ENCODE measurements at regions not wholly inside any gene's neighbourhood (a gene's known extent, or its start where the extent isn't known, plus 50 kb on each side); places are given as distances from the start of the nearest gene placed in this dataset.

DNA sequence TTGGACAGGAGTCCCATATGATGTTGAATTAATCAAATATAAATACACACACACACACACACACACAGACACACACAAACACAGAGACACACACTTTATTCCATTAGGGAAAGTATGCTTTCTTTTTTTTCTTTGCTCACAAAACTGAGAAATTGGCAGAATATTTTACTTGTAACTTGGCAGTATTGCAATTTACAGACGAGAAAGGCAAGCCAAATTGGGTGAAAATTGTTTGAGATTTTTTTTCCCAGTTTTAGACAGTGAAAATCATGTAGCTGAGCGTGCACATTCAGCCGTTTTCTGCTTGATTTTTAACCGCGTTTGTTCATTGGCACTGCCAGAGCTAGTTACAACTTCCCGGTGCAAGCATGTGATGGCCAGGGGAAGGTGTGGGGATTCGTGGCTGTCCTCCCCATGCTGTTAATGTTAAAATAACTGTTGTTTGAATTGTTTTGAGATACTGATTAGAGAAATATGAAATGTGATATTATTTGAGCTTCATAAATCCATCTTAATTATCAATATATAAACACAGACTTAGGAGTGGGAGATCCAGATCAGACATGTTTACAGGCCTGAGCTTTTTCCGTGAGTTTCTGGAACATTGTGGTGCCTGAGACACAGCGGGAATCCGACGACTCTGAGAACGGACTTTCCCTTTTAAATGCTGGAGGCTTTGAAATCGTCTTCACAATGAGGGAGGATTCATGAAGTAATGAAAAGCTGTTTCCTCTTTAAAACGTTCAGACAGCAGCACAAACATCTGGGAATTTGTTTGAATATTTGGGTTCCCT lies 125.5 kb downstream of the KCNRG start:
- TF ChIP-seq, protein P1, sequence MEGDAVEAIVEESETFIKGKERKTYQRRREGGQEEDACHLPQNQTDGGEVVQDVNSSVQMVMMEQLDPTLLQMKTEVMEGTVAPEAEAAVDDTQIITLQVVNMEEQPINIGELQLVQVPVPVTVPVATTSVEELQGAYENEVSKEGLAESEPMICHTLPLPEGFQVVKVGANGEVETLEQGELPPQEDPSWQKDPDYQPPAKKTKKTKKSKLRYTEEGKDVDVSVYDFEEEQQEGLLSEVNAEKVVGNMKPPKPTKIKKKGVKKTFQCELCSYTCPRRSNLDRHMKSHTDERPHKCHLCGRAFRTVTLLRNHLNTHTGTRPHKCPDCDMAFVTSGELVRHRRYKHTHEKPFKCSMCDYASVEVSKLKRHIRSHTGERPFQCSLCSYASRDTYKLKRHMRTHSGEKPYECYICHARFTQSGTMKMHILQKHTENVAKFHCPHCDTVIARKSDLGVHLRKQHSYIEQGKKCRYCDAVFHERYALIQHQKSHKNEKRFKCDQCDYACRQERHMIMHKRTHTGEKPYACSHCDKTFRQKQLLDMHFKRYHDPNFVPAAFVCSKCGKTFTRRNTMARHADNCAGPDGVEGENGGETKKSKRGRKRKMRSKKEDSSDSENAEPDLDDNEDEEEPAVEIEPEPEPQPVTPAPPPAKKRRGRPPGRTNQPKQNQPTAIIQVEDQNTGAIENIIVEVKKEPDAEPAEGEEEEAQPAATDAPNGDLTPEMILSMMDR (IDR thresholded peaks at IDR 0.05; ENCODE audit: low read length), result no peak
- no peak for TF ChIP-seq EZH2 (IDR thresholded peaks at IDR 0.05; ENCODE audit: borderline replicate concordance, low read length)

All from OCI-LY1 (cell line).